ENCODE measurements at regions not wholly inside any gene's neighbourhood (a gene's known extent, or its start where the extent isn't known, plus 50 kb on each side); places are given as distances from the start of the nearest gene placed in this dataset.

DNA sequence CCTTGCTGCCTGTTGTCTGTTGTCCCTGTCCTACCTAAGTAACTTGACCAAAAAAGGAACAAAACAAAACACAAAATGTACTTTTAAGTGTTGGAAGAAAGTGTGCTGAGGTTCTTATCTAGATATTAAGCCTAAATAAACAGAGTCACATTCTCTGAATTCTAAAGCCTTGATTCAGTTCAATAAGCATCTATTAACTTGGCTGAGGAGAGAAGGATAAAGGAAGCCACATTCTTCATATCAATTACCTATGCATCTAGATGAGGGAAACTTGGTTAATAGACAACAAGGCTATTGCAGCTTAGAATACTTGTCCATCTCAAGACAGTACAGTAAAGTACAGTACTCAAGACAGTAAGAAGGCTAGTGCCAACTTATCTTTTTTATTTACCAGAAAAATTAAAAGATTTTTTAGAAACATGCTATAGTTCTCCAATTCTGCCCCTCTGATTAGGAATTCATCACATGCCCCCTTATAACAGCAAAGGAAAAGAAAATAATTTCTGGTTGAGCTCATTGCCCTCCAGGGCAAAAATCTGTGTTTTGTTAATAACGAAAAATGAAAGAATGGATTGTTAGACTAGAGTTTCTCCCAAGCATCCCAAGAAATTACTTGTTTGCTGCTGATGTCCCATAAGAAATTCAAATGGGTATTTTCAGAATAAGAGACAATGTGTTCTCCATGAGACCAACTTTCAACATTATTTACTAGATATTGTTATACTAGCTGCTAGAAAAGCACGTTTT lies 546.5 kb upstream of the SEMA3D start:
- peaks cover 0 to 12% (median 6%) of the 10 kb centered on the region in 4 donors for H3K9me3 ChIP-seq
- no peak overlapping the region for H3K27ac ChIP-seq
- H3K4me1 ChIP-seq: peaks cover 0 to 14% (median 8%) of the 10 kb centered on the region in 4 donors
- no peaks in the 10 kb centered on the region for H3K27me3 ChIP-seq
- 66 to 80% (median 69%) methylated on average over 2 of the region's 2 CpGs for WGBS, 5 donors
- no peaks in the 10 kb centered on the region for H3K36me3 ChIP-seq
- DNase-seq: no peak
- TF ChIP-seq, protein P1, sequence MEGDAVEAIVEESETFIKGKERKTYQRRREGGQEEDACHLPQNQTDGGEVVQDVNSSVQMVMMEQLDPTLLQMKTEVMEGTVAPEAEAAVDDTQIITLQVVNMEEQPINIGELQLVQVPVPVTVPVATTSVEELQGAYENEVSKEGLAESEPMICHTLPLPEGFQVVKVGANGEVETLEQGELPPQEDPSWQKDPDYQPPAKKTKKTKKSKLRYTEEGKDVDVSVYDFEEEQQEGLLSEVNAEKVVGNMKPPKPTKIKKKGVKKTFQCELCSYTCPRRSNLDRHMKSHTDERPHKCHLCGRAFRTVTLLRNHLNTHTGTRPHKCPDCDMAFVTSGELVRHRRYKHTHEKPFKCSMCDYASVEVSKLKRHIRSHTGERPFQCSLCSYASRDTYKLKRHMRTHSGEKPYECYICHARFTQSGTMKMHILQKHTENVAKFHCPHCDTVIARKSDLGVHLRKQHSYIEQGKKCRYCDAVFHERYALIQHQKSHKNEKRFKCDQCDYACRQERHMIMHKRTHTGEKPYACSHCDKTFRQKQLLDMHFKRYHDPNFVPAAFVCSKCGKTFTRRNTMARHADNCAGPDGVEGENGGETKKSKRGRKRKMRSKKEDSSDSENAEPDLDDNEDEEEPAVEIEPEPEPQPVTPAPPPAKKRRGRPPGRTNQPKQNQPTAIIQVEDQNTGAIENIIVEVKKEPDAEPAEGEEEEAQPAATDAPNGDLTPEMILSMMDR (IDR thresholded peaks at IDR 0.05): no peak
- no peak for TF ChIP-seq POLR2A (IDR thresholded peaks at IDR 0.05)
- TF ChIP-seq EP300 (IDR thresholded peaks at IDR 0.05): no peak
- no peak for TF ChIP-seq POLR2AphosphoS5 (IDR thresholded peaks at IDR 0.05)
- no peak overlapping the region for H3K4me3 ChIP-seq
- intact Hi-C loops (cut with DNase I; ENCODE audit: low total_unique reads): no loop called here

DNA sequence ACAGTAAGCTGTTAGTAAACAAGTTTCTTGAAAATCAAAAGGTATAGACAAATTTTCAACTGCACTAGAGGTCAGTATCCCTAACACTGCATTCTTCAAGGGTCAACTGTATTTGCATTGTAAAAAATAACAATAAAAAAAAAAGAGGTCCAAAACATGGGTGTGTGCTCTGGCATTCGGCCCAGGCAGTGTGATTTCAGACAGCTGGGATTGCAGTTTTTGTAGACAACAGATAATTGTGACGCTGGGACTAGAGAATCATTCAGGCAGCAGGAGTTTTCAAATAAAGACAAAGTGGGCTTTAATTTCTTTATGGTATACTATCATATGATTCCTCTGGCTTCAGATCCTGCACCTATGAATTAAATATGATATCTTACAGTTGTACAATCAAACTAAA lies 543.2 kb upstream of the SEMA3D start:
- no peaks in the 10 kb centered on the region for H3K9me3 ChIP-seq
- peak in 1 of 2 donors; percentile 42 for DNase-seq
- TF ChIP-seq POLR2AphosphoS5 (IDR thresholded peaks at IDR 0.05): no peak
- no peak for TF ChIP-seq POLR2A (IDR thresholded peaks at IDR 0.05)
- no peak for TF ChIP-seq EP300 (IDR thresholded peaks at IDR 0.05)
- TF ChIP-seq, protein P1 (IDR thresholded peaks at IDR 0.05): no peak
- H3K27me3 ChIP-seq: no peaks in the 10 kb centered on the region
- no peaks in the 10 kb centered on the region for H3K36me3 ChIP-seq
- 13 to 33% (median 19%) methylated on average over 2 of the region's 2 CpGs for WGBS, 5 donors
- no peak overlapping the region for H3K27ac ChIP-seq
- H3K4me1 ChIP-seq: peaks cover 0 to 13% (median 7%) of the 10 kb centered on the region in 4 donors
- H3K4me3 ChIP-seq: no peak overlapping the region
- intact Hi-C loops (cut with DNase I; ENCODE audit: low total_unique reads): no loop called here

DNA sequence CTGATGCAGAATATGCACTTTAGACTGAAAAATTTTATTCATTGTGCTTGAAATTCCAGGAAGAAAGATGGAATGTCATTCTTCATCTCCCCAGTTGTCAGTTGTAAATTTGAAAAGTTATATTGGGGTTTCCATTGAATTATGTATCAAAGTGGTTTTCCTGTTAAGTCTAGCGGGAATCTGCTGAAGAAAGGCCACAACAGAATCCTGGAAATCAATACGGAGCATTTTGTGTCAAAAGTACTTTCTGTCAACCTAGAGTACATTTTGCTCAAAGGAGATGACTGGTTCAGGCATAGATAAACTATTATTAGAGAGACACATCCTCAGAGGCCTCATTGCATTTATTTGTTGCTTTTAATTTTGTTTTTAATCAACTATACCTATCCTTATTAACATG lies 538.2 kb upstream of the SEMA3D start:
- WGBS, 5 donors: 77 to 98% (median 92%) methylated on average over 2 of the region's 2 CpGs
- TF ChIP-seq POLR2AphosphoS5 (IDR thresholded peaks at IDR 0.05) (no peak), EP300 (IDR thresholded peaks at IDR 0.05) (no peak)
- Histone ChIP-seq H3K9me3 (no peaks in the 10 kb centered on the region), H3K36me3 (no peaks in the 10 kb centered on the region), H3K4me1 (peaks cover 0 to 10% (median 2%) of the 10 kb centered on the region in 4 donors), H3K27ac (no peak overlapping the region), H3K4me3 (no peak overlapping the region), H3K27me3 (no peaks in the 10 kb centered on the region)
- DNase-seq: no peak
- intact Hi-C loops (cut with DNase I; ENCODE audit: low total_unique reads): no loop called here

DNA sequence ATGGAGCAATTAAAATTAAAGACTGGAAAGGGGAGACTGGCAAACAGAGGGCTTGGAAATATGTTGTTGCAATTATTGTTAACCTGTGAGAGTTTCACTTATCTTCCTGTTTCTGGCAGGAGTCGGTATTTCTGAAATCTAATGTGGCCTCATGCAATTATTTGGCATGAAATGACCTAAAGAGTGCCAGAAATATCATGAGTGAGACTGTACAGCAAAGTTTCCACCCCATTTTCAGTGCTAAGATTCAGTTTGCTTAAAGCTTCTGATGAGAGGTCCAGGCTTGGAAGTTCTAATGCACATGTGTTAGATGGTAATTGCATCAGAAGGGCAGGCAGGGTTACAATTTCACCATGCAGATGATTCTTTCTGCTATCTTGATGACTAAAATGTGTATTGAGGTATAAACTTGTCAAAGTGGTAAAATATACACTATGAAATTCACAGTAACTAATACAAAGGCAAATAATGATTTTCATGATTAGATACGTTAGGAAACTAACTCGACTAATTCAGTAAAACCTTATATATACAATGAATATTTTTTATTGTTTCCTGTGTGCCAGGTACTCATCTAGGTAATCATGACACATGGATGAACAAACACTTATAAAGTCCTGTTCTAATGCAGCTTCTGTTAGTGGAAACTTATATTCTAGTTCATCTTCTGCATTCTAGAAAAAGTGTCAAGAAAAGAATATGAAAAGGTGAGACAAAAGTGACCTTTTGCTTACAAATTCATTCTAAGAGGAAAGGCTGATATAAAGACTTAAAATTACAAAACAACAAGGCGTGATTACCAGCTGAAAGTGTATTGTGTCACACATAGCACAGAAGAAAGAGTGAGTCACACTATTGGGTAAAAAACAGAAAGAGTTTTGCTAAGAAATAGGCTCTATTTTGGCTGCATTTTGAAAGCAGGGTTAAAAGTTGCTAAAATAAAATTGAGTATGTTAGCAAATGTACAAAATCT lies 533.4 kb upstream of the SEMA3D start:
- H3K27ac ChIP-seq: no peak overlapping the region

More for the DNA sequence above, 533.4 kb upstream of the SEMA3D start:
- Histone ChIP-seq H3K4me1 (peaks cover 0 to 15% (median 2%) of the 10 kb centered on the region in 4 donors), H3K27me3 (no peaks in the 10 kb centered on the region), H3K4me3 (no peak overlapping the region), H3K9me3 (no peaks in the 10 kb centered on the region), H3K36me3 (no peaks in the 10 kb centered on the region)
- WGBS, 5 donors: 21 to 47% (median 34%) methylated on average over 4 of the region's 4 CpGs
- DNase-seq: peak in 1 of 2 donors; percentile 59
- intact Hi-C loops (cut with DNase I; ENCODE audit: low total_unique reads): no loop called here
- TF ChIP-seq EP300 (IDR thresholded peaks at IDR 0.05): no peak
- TF ChIP-seq, protein P1 (IDR thresholded peaks at IDR 0.05): no peak
- no peak for TF ChIP-seq POLR2A (IDR thresholded peaks at IDR 0.05)
- no peak for TF ChIP-seq POLR2AphosphoS5 (IDR thresholded peaks at IDR 0.05)
